GM04504 (cell line): ENCODE measurements at regions not wholly inside any gene's neighbourhood (a gene's known extent, or its start where the extent isn't known, plus 50 kb on each side); places are given as distances from the start of the nearest gene placed in this dataset.
A peak's percentile ranks its signal among the peaks of the same experiment; 100 is the strongest.

Experiments used
- DNase-seq: peaks from one replicate; pipeline ENCODE4 v3.0.0-alpha.2; 2012; ENCODE audit warnings: low read depth

GRCh38 chr20:63115651-63116411 is 100.1 kb downstream of the YTHDF1 start:
- DNase-seq, result no peak

GRCh38 chr20:63114693-63115311 is 101.1 kb downstream of the YTHDF1 start:
- DNase-seq, result no peak

- DNase-seq, result no peak
These were observed 101.8 kb downstream of the YTHDF1 start for GRCh38 chr20:63114006-63114692.

- no peak for DNase-seq
These were observed 103.3 kb downstream of the YTHDF1 start for GRCh38 chr20:63112491-63113219.

GRCh38 chr20:63108247-63108646 is 101.5 kb upstream of the BHLHE23 start:
- DNase-seq, result no peak

- DNase-seq, result no peak
These were observed 100.9 kb upstream of the BHLHE23 start for GRCh38 chr20:63107449-63108200.

GRCh38 chr20:63106765-63107448 is 100.1 kb upstream of the BHLHE23 start:
- no peak for DNase-seq

- DNase-seq, result peak; percentile 4
These were observed 99.5 kb upstream of the BHLHE23 start for GRCh38 chr20:63106108-63106764.

- no peak for DNase-seq
These were observed 98.7 kb upstream of the BHLHE23 start for GRCh38 chr20:63105211-63106107.

GRCh38 chr20:63104312-63105181 is 97.8 kb upstream of the BHLHE23 start:
- DNase-seq, result no peak

GRCh38 chr20:63103402-63104311 is 96.9 kb upstream of the BHLHE23 start:
- DNase-seq, result no peak

GRCh38 chr20:63102721-63103375 is 96.1 kb upstream of the BHLHE23 start:
- peak; percentile 13 for DNase-seq

GRCh38 chr20:63101781-63102720 is 95.3 kb upstream of the BHLHE23 start:
- DNase-seq, result peak; percentile 13

GRCh38 chr20:63100926-63101699 is 94.3 kb upstream of the BHLHE23 start:
- DNase-seq, result no peak
